GM12875 (cell line): ENCODE measurements at regions not wholly inside any gene's neighbourhood (a gene's known extent, or its start where the extent isn't known, plus 50 kb on each side); places are given as distances from the start of the nearest gene placed in this dataset.

Experiments used
- H3K4me3 ChIP-seq: one replicate; pipeline ENCODE4 v1.5.1; 2011; ENCODE audit warnings: low read depth, low read length, control low read depth
- TF ChIP-seq, protein P1 (sequence below): IDR thresholded peaks from 2 replicates; pipeline ENCODE4 v1.5.1; 2011; ENCODE audit warnings: low read depth, mild to moderate bottlenecking, control low read depth, inconsistent platforms, low read length, moderate library complexity, borderline replicate concordance; ENCODE audit not compliant: insufficient read depth

GRCh38 chr13:82822935-82823334, 1059.3 kb downstream of the SLITRK1 start:
- H3K4me3 ChIP-seq: no peak overlapping the region
- TF ChIP-seq, protein P1, sequence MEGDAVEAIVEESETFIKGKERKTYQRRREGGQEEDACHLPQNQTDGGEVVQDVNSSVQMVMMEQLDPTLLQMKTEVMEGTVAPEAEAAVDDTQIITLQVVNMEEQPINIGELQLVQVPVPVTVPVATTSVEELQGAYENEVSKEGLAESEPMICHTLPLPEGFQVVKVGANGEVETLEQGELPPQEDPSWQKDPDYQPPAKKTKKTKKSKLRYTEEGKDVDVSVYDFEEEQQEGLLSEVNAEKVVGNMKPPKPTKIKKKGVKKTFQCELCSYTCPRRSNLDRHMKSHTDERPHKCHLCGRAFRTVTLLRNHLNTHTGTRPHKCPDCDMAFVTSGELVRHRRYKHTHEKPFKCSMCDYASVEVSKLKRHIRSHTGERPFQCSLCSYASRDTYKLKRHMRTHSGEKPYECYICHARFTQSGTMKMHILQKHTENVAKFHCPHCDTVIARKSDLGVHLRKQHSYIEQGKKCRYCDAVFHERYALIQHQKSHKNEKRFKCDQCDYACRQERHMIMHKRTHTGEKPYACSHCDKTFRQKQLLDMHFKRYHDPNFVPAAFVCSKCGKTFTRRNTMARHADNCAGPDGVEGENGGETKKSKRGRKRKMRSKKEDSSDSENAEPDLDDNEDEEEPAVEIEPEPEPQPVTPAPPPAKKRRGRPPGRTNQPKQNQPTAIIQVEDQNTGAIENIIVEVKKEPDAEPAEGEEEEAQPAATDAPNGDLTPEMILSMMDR: no peak

DNA sequence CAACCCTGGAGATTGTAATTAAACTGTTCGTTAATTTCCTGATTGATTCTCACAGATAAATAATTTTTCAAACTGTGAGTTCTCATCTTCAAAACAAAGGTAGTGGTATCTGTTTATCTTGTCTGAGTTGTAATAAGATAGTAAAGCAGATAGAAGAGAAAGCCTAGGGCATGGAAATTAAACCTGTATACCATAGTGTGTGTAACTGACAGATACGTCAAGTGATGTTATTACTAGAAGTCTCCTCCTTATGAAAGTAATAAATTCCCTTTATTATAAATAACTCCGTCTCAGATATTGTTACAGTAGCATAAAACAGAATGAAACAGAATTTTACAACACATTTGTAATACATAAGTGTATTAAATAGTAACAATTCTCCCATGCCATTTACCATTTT, 1065.1 kb downstream of the SLITRK1 start:
- H3K4me3 ChIP-seq: no peak overlapping the region
- TF ChIP-seq, protein P1: no peak

DNA sequence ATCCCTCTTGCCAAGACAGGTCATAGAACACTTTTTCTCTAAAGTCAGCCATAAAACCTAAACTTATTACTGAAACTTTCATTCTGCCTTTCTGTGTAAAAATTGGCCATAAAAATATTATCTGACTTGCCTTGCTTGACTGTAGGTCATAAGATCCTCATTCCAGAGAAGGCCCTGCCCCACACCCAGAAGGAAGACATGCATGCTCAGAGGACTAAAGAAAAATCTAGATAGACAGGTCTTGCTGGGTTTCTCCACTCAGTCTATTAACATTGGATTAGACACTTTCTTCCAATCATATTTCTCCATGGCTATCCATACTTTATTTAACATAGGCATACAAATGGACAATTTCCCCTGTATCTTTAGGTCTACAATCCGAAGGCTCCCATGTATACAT, 1066.5 kb downstream of the SLITRK1 start:
- TF ChIP-seq, protein P1: no peak
- H3K4me3 ChIP-seq: no peak overlapping the region

DNA sequence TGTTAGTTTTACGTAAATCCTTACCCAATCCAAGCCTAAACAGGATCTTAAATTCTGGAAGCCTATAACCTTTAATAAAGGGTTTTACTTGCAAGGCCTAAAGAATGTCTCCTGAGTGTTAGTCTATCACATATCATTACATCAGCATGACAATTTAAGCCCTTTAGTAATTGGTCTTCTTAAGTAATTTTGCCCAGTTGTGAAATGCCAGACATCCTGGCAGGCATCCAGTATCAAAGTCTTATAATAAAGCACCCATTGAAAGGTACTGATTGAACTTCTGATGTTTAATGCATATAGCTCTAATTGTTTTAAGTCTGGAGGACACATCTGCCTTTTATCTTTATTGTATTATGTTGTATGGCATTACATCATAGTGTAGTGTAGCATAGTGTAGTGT, 1078.9 kb downstream of the SLITRK1 start:
- TF ChIP-seq, protein P1: no peak
- no peak overlapping the region for H3K4me3 ChIP-seq

DNA sequence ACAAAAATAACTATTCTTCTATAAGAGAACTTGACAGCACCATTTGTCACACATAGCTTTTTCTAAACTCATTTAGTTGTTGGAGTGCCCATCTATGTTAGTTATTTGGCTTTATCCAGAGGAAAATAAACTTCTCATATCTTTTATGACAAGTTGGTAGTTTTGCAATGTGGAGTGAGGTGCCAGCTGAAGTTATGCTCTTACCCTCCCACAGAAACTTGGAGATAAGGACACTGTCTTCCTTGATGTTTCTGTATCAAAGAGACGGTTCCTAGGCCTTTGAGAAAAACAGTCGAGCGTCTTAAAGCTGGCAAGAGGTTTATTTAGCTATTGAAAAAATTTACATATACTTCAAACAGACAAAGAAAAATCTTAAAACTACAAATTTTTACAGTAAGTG, 1079.7 kb downstream of the SLITRK1 start:
- TF ChIP-seq, protein P1: no peak
- H3K4me3 ChIP-seq: no peak overlapping the region

DNA sequence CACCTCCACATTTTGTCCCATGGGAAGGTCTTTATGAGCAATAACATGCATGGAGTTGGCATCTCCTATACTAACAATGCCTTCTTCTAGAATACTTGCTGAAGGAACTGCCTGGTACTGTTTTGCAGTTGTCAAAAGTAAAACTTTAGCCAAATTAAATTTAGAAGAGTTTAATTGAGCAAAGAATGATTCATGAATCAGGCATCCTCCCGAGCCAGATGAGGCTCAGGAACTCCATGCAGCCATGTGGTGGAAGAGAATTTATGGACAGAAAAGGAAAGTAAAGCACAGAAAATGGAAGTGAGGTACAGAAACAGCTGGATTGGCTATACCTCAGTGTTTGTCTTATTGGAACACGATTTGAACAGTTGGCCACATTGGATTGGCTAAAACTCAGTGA, 1081.9 kb downstream of the SLITRK1 start:
- no peak overlapping the region for H3K4me3 ChIP-seq
- TF ChIP-seq, protein P1: no peak

DNA sequence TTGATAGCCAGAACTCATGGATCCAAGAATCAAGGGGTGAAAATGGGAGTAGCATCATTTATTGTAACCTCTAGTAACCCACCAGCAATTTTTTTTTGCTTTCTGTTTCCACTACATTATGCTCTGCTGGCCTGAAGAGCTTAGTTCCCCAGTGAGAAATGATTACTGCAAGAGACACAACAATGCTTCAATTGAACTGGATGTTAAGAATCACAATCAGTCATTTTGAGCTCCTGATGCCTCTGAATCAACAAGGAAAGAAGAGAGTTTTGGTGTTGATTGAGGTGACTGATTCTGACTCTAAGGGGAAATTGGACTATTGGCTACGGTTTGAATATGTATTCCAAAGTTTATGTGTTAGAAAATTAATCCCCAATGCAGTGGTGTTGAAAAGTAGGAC, 1084.4 kb downstream of the SLITRK1 start:
- TF ChIP-seq, protein P1: no peak

More for the DNA sequence above, 1084.4 kb downstream of the SLITRK1 start:
- no peak overlapping the region for H3K4me3 ChIP-seq
